SK-N-SH (cell line): ENCODE measurements at regions not wholly inside any gene's neighbourhood (a gene's known extent, or its start where the extent isn't known, plus 50 kb on each side); places are given as distances from the start of the nearest gene placed in this dataset.

Experiments
- CTCF ChIA-PET: fragments of 300-600, 350-600 bp; formaldehyde crosslinking; extraction: SDS; loops from one replicate; lab custom pipeline; 2021; lab: Yijun Ruan, JAX
- POLR2A ChIA-PET: fragments of 350-600 bp; sonication (Branson Sonifier 250); formaldehyde crosslinking; extraction: SDS; loops from one replicate; lab custom pipeline; 2020; ENCODE audit warnings: antibody characterized with exemption, inconsistent platforms; lab: Yijun Ruan, JAX
- DNase-seq: peaks from one replicate; pipeline ENCODE4 v3.0.0; 2012
- H2AFZ ChIP-seq: fragments of 200-600 bp; sonication (generic); 2 replicates; pipeline ENCODE4 v1.8.1; 2016; ENCODE audit warnings: antibody characterized with exemption, mild to moderate bottlenecking, low read depth
- H3F3A ChIP-seq: fragments of 200-600 bp; sonication (generic); replicated peaks from 2 replicates; pipeline ENCODE3; 2016; ENCODE audit warnings: antibody characterized with exemption, mild to moderate bottlenecking; ENCODE audit not compliant: insufficient read depth
- H3K27ac ChIP-seq, 2 experiments: fragments of 200-500 bp in 1 of 2; fragments of 200-600 bp in 1 of 2; sonication (Bioruptor generic) in 1 of 2; sonication (generic), shearing (Covaris generic) in 1 of 2; 2 replicates each; pipeline versions ENCODE4 v1.5.1 to v1.6.1; 2014 to 2016; ENCODE audit warnings: low read depth in 2 of 2, inconsistent platforms in 1 of 2, low read length in 1 of 2, mild to moderate bottlenecking in 1 of 2, mixed read lengths in 1 of 2
- H3K27me3 ChIP-seq: fragments of 200-600 bp; sonication (generic), shearing (Covaris generic); 2 replicates; pipeline ENCODE4 v1.6.1; 2016; ENCODE audit warnings: mixed run types; ENCODE audit not compliant: insufficient read depth
- H3K36me3 ChIP-seq, 2 experiments: fragments of 200-500 bp in 1 of 2; fragments of 200-600 bp in 1 of 2; sonication (Bioruptor generic) in 1 of 2; sonication (generic) in 1 of 2; replicated peaks in 1 of 2; 2 replicates each; pipeline versions ENCODE3 to v1.5.1; 2014 to 2016; ENCODE audit warnings: low read length in 1 of 2, mild to moderate bottlenecking in 1 of 2; ENCODE audit not compliant: insufficient read depth in 2 of 2, control insufficient read depth in 1 of 2
- H3K4me1 ChIP-seq, 2 experiments: fragments of 200-500 bp in 1 of 2; fragments of 200-600 bp in 1 of 2; sonication (Bioruptor generic) in 1 of 2; sonication (generic), shearing (Covaris generic) in 1 of 2; 2 replicates each; pipeline versions ENCODE4 v1.5.1 to v1.6.1; 2014 to 2016; ENCODE audit warnings: low read depth in 1 of 2, low read length in 1 of 2, mixed run types in 1 of 2; ENCODE audit not compliant: insufficient read depth in 2 of 2, control insufficient read depth in 1 of 2
- H3K4me2 ChIP-seq: fragments of 200-600 bp; sonication (generic), shearing (Covaris generic); 2 replicates; pipeline ENCODE4 v1.6.1; 2017; ENCODE audit warnings: mixed run types
- H3K4me3 ChIP-seq, 2 experiments: fragments of 200-500 bp in 1 of 2; fragments of 200-600 bp in 1 of 2; sonication (Bioruptor generic) in 1 of 2; sonication (generic), shearing (Covaris generic) in 1 of 2; 2 replicates each; pipeline versions ENCODE4 v1.5.1 to v1.8.1; 2014 to 2016; ENCODE audit warnings: low read depth in 2 of 2, inconsistent platforms in 1 of 2, low read length in 1 of 2, mild to moderate bottlenecking in 1 of 2, mixed read lengths in 1 of 2, moderate library complexity in 1 of 2
- H3K79me2 ChIP-seq: fragments of 200-600 bp; sonication (generic); 2 replicates; pipeline ENCODE4 v1.8.1; 2017; ENCODE audit warnings: mild to moderate bottlenecking; ENCODE audit not compliant: insufficient read depth
- H3K9ac ChIP-seq: fragments of 200-600 bp; sonication (generic); 2 replicates; pipeline ENCODE4 v1.6.1; 2017; ENCODE audit warnings: mixed run types
- H3K9me2 ChIP-seq: fragments of 200-600 bp; sonication (generic); 2 replicates; pipeline ENCODE4 v1.6.1; 2017; ENCODE audit warnings: mixed run types
- H3K9me3 ChIP-seq: fragments of 200-600 bp; sonication (generic); 2 replicates; pipeline ENCODE4 v1.6.1; 2017; ENCODE audit warnings: mixed run types, mild to moderate bottlenecking, moderate library complexity
- H4K20me1 ChIP-seq: fragments of 200-600 bp; sonication (generic); 2 replicates; pipeline ENCODE4 v1.6.1; 2017; ENCODE audit warnings: mild to moderate bottlenecking, mixed run types; ENCODE audit not compliant: insufficient read depth
- FOSL2 ChIP-seq: IDR thresholded peaks from 2 replicates; pipeline ENCODE4 v1.4.0; 2012; ENCODE audit warnings: low read depth, mild to moderate bottlenecking, moderate library complexity, borderline replicate concordance
- FOXJ3 ChIP-seq: sonication (generic); formaldehyde crosslinking; IDR thresholded peaks from 2 replicates; pipeline ENCODE4 v1.5.1; 2020; ENCODE audit warnings: mild to moderate bottlenecking, missing genetic modification reagents
- FOXM1 ChIP-seq: IDR thresholded peaks from 2 replicates; pipeline ENCODE4 v1.4.0; 2012; ENCODE audit warnings: low read depth, mild to moderate bottlenecking
- GABPA ChIP-seq: IDR thresholded peaks from 2 replicates; pipeline ENCODE4 v1.4.0; 2012; ENCODE audit warnings: low read depth, mild to moderate bottlenecking
- JUND ChIP-seq: IDR thresholded peaks from 2 replicates; pipeline ENCODE4 v1.4.0; 2012
- MEF2A ChIP-seq: IDR thresholded peaks from 2 replicates; pipeline ENCODE4 v1.4.0; 2012; ENCODE audit warnings: low read depth, borderline replicate concordance
- MXI1 ChIP-seq: IDR thresholded peaks from 2 replicates; pipeline ENCODE4 v1.6.1; 2012; ENCODE audit warnings: mild to moderate bottlenecking, low read depth, low read length, improper control_type of control experiment
- NFIC ChIP-seq: IDR thresholded peaks from 2 replicates; pipeline ENCODE4 v1.4.0; 2012; ENCODE audit warnings: borderline replicate concordance
- NRF1 ChIP-seq: IDR thresholded peaks from 2 replicates; pipeline ENCODE4 v1.6.1; 2012; ENCODE audit warnings: low read depth, mild to moderate bottlenecking, low read length
- RFX5 ChIP-seq: IDR thresholded peaks from 2 replicates; pipeline ENCODE4 v1.6.1; 2012; ENCODE audit warnings: mild to moderate bottlenecking, improper control_type of control experiment, low read length
- SMC3 ChIP-seq: IDR thresholded peaks from 2 replicates; pipeline ENCODE4 v1.6.1; 2012; ENCODE audit warnings: low read depth, low read length, improper control_type of control experiment
- TCF12 ChIP-seq: IDR thresholded peaks from 2 replicates; pipeline ENCODE4 v1.4.0; 2012
- TEAD4 ChIP-seq: IDR thresholded peaks from 2 replicates; pipeline ENCODE4 v1.4.0; 2012; ENCODE audit warnings: mild to moderate bottlenecking, borderline replicate concordance; ENCODE audit not compliant: insufficient read depth
- YY1 ChIP-seq: IDR thresholded peaks from 2 replicates; pipeline ENCODE4 v1.4.0; 2012; ENCODE audit warnings: low read depth, mild to moderate bottlenecking
- WGBS: methylation state at CpG from one replicate; pipeline ENCODE4 v1.1.6; 2017; ENCODE audit warnings: low lambda C conversion rate; 5-methylcytosine and 5-hydroxymethylcytosine counted together
- TF ChIP-seq, protein P1 (sequence below): IDR thresholded peaks from 2 replicates; pipeline ENCODE4; 2012
- TF ChIP-seq, protein P2 (sequence below): IDR thresholded peaks from 2 replicates; pipeline ENCODE4 v1.4.0; 2012; ENCODE audit warnings: low read depth, borderline replicate concordance
- TF ChIP-seq, protein P3 (sequence below): IDR thresholded peaks from 2 replicates; pipeline ENCODE4 v1.4.0; 2012; ENCODE audit warnings: low read depth, borderline replicate concordance
- TF ChIP-seq, protein P4 (sequence below): IDR thresholded peaks from 2 replicates; pipeline ENCODE4 v1.4.0; 2012; ENCODE audit warnings: low read depth
- TF ChIP-seq, protein P5 (sequence below): fragments of 200-600 bp; sonication (generic); IDR thresholded peaks from 2 replicates; pipeline ENCODE4 v1.6.1; 2017; ENCODE audit warnings: antibody characterized with exemption, mild to moderate bottlenecking, moderate library complexity
- TF ChIP-seq, protein P6 (sequence below): IDR thresholded peaks from 2 replicates; pipeline ENCODE4 v1.6.1; 2012; ENCODE audit warnings: mild to moderate bottlenecking, low read depth, low read length, moderate library complexity

DNA sequence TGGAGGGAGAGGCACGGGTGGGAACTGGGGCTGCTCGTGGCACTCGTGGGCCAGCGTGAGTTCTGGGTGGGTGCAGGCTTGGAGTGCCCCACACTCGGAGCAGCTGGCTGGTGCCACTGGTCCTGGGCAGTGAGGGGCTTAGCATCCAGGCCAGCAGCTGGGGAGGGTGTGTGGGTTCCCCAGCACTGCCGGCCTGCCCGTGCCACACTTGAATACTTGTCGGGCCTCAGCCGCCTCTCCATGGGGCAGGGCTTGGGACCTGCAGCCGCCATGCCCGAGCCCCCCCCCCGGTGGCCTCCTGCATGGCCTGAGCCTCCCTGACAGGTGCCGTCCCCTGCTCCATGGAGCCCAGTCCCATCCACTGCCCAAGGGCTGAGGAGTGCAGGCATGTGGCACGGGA lies 207.2 kb downstream of the CD109 start:
- Histone ChIP-seq H3K4me2 (no peak overlapping the region), H3K79me2 (no peaks in the 10 kb centered on the region), H3K9me3 (0 out of 2 replicates have a peak, but pooled peaks cover 8% of the 10 kb centered on the region), H3K27ac (no peak overlapping the region), H4K20me1 (no peaks in the 10 kb centered on the region), H3K4me3 (no peak overlapping the region), H3K9me2 (no peaks in the 10 kb centered on the region), H3K27me3 (no peaks in the 10 kb centered on the region), H3K4me1 (no peaks in the 10 kb centered on the region), H3K36me3 (no peaks in the 10 kb centered on the region), H3K9ac (no peak overlapping the region), H2AFZ (no peak overlapping the region), H3F3A (no peaks in the 10 kb centered on the region)
- ChIA-PET CTCF (no interaction called here), POLR2A (no interaction called here)
- no peak for TF ChIP-seq MEF2A
- TF ChIP-seq RFX5: no peak
- no peak for TF ChIP-seq TEAD4
- TF ChIP-seq NFIC: no peak
- TF ChIP-seq, protein P1, sequence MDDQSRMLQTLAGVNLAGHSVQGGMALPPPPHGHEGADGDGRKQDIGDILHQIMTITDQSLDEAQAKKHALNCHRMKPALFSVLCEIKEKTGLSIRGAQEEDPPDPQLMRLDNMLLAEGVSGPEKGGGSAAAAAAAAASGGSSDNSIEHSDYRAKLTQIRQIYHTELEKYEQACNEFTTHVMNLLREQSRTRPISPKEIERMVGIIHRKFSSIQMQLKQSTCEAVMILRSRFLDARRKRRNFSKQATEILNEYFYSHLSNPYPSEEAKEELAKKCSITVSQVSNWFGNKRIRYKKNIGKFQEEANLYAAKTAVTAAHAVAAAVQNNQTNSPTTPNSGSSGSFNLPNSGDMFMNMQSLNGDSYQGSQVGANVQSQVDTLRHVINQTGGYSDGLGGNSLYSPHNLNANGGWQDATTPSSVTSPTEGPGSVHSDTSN: no peak
- TF ChIP-seq, protein P2, sequence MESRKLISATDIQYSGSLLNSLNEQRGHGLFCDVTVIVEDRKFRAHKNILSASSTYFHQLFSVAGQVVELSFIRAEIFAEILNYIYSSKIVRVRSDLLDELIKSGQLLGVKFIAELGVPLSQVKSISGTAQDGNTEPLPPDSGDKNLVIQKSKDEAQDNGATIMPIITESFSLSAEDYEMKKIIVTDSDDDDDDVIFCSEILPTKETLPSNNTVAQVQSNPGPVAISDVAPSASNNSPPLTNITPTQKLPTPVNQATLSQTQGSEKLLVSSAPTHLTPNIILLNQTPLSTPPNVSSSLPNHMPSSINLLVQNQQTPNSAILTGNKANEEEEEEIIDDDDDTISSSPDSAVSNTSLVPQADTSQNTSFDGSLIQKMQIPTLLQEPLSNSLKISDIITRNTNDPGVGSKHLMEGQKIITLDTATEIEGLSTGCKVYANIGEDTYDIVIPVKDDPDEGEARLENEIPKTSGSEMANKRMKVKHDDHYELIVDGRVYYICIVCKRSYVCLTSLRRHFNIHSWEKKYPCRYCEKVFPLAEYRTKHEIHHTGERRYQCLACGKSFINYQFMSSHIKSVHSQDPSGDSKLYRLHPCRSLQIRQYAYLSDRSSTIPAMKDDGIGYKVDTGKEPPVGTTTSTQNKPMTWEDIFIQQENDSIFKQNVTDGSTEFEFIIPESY: no peak
- TF ChIP-seq TCF12: no peak
- TF ChIP-seq NRF1: no peak
- no peak for TF ChIP-seq JUND
- DNase-seq: no peak
- 15% methylated on average over 7 of the region's 14 CpGs for WGBS

DNA sequence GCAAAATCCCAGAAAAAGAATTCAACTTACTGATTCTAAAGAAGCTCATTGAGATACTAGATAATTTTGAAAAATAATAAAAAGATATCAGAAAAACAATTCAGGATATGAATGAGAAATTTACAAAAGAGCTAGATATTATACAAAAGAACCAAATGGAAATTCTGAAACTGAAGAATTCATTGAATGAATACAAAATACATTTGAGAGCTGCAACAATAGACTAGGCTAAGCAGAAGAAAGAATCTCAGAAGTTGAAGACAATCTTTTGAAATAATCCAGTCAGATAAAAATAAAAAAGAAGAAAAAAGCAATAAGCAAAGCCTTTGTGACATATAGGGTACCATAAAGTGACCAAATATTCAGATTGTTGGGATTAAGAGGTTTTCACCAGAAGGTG lies 206.0 kb downstream of the CD109 start:
- CTCF ChIA-PET: no interaction called here
- TF ChIP-seq, protein P3, sequence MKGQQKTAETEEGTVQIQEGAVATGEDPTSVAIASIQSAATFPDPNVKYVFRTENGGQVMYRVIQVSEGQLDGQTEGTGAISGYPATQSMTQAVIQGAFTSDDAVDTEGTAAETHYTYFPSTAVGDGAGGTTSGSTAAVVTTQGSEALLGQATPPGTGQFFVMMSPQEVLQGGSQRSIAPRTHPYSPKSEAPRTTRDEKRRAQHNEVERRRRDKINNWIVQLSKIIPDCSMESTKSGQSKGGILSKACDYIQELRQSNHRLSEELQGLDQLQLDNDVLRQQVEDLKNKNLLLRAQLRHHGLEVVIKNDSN: no peak
- TF ChIP-seq, protein P4, sequence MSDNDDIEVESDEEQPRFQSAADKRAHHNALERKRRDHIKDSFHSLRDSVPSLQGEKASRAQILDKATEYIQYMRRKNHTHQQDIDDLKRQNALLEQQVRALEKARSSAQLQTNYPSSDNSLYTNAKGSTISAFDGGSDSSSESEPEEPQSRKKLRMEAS: no peak
- no peak for TF ChIP-seq YY1
- TF ChIP-seq TEAD4: no peak
- TF ChIP-seq JUND: no peak
- TF ChIP-seq GABPA: no peak
- no peak for TF ChIP-seq MXI1
- no peak for TF ChIP-seq FOXJ3 (CRISPR knock-in tag)
- no peak for TF ChIP-seq FOSL2
- no peak for TF ChIP-seq FOXM1
- TF ChIP-seq, protein P5, sequence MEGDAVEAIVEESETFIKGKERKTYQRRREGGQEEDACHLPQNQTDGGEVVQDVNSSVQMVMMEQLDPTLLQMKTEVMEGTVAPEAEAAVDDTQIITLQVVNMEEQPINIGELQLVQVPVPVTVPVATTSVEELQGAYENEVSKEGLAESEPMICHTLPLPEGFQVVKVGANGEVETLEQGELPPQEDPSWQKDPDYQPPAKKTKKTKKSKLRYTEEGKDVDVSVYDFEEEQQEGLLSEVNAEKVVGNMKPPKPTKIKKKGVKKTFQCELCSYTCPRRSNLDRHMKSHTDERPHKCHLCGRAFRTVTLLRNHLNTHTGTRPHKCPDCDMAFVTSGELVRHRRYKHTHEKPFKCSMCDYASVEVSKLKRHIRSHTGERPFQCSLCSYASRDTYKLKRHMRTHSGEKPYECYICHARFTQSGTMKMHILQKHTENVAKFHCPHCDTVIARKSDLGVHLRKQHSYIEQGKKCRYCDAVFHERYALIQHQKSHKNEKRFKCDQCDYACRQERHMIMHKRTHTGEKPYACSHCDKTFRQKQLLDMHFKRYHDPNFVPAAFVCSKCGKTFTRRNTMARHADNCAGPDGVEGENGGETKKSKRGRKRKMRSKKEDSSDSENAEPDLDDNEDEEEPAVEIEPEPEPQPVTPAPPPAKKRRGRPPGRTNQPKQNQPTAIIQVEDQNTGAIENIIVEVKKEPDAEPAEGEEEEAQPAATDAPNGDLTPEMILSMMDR: no peak
- no peak for TF ChIP-seq SMC3
- TF ChIP-seq, protein P6, sequence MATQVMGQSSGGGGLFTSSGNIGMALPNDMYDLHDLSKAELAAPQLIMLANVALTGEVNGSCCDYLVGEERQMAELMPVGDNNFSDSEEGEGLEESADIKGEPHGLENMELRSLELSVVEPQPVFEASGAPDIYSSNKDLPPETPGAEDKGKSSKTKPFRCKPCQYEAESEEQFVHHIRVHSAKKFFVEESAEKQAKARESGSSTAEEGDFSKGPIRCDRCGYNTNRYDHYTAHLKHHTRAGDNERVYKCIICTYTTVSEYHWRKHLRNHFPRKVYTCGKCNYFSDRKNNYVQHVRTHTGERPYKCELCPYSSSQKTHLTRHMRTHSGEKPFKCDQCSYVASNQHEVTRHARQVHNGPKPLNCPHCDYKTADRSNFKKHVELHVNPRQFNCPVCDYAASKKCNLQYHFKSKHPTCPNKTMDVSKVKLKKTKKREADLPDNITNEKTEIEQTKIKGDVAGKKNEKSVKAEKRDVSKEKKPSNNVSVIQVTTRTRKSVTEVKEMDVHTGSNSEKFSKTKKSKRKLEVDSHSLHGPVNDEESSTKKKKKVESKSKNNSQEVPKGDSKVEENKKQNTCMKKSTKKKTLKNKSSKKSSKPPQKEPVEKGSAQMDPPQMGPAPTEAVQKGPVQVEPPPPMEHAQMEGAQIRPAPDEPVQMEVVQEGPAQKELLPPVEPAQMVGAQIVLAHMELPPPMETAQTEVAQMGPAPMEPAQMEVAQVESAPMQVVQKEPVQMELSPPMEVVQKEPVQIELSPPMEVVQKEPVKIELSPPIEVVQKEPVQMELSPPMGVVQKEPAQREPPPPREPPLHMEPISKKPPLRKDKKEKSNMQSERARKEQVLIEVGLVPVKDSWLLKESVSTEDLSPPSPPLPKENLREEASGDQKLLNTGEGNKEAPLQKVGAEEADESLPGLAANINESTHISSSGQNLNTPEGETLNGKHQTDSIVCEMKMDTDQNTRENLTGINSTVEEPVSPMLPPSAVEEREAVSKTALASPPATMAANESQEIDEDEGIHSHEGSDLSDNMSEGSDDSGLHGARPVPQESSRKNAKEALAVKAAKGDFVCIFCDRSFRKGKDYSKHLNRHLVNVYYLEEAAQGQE: no peak
- TF ChIP-seq NRF1: no peak
- POLR2A ChIA-PET: no interaction called here
- no peaks in the 10 kb centered on the region for H3K9me2 ChIP-seq
- no peaks in the 10 kb centered on the region for H4K20me1 ChIP-seq
- H3K27me3 ChIP-seq: no peaks in the 10 kb centered on the region
- no peak overlapping the region for H3K4me2 ChIP-seq
- H3K4me3 ChIP-seq: no peak overlapping the region
- no peaks in the 10 kb centered on the region for H3K4me1 ChIP-seq
- H2AFZ ChIP-seq: no peak overlapping the region
- H3K9me3 ChIP-seq: 0 out of 2 replicates have a peak, but pooled peaks cover 8% of the 10 kb centered on the region
- DNase-seq: no peak
- no peak overlapping the region for H3K27ac ChIP-seq
- no peaks in the 10 kb centered on the region for H3F3A ChIP-seq
- H3K79me2 ChIP-seq: no peaks in the 10 kb centered on the region
- H3K36me3 ChIP-seq: no peaks in the 10 kb centered on the region
- no peak overlapping the region for H3K9ac ChIP-seq
